ENCODE measurements at regions not wholly inside any gene's neighbourhood (a gene's known extent, or its start where the extent isn't known, plus 50 kb on each side); places are given as distances from the start of the nearest gene placed in this dataset.
A peak's percentile ranks its signal among the peaks of the same experiment; 100 is the strongest.
"Not testable (repeated sequence)": the region's sequence is repeated elsewhere in the genome, so short reads cannot be mapped to it uniquely, and the experiment has no call there.

DNA sequence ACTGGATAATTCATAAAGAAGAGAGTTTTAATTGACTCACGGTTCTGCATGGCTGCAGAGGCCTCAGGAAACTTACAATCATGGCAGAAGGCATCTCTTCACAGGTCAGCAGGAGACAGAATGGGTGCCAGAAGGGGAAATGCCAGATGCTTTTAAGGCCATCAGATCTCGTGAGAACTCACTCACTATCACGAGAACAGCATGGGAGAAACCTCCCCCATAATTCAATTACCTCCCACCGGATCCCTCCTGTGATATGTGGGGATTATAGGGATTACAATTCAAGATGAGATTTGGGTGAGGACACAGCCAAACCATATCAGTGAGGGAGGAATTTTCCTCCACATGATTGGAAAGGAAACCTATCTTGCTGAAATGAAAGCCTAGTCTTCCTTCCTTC, 108.1 kb upstream of the TMEM132E start:
- DNase-seq, result not testable (repeated sequence)

DNA sequence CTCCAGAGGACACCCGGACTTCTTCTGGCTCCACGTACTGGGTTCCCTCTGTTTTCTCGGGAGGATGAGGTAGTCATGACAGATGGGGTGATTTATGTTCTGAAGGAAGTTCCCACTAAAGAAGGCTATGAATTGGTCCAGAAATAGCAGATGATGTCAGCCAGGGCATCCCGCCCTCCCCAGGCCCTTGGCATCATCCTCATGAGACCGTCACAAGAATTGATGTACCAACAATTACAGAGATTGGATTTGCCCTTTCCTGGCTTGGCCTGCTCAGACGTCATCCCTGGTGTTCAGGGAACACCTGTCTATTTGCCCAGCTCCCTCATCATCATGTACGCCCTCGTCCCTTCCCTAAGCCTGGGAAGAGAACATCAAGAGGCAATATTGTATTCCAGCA, 102.8 kb upstream of the CCL1 start:
- DNase-seq, result peak; percentile 10

DNA sequence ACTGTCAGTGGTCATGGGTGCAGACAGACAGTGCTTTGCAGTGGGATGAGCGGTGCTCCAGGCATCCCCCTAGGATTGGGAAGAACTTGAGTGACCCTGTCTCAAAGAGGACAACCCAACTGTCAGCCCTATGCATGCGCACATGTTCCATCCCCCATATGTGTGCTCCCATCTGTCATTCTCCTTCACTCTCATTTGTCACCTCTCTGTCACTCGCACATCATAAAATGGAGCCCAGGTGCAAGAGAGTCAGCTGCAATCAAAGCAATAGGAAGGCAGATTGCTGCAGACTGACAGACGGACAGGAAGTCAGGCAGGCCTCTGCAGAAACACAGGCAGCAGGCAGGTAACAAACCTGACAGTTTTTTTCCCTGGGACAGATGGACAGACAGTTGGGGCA, 101.8 kb upstream of the CCL1 start:
- no peak for DNase-seq

DNA sequence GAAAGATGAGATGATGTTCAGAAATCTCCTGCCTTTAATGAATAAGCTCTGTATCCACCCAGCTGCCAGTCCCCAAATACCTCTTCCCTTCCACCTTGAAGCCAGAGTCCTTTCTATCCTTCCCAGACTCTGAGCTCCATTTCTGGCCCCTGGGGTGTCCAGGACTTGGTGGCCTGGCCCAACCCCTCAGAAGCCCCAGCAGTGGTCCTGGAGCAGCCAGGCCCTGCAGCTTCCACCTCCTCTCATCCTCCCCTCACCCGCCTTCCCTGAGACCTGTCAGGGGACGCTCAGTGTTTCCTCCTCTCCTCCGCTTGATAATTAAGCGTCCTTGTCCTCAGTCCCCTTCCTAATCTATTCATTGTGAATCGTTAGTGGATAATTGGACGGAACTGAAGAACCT, 95.2 kb upstream of the CCL1 start:
- DNase-seq, result no peak

DNA sequence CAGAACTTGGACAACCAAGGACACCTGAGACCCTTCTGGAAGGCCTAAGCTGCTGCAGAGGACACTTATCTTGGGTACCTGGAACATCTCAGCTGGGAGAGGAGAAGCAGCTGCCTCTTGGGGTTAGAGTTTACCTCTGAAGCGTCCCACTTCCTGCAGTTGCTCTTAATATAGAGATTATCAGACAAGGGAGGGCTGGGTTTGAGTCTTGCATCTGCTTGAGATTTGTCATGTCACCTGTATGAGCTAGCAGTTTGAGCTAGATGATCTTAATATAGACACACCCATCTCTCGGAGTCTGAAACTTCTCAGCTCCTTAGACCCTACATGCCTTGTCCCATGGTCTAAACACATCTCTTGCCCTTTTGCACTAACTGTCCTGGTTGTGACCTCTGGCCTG, 93.1 kb upstream of the CCL1 start:
- no peak for DNase-seq

DNA sequence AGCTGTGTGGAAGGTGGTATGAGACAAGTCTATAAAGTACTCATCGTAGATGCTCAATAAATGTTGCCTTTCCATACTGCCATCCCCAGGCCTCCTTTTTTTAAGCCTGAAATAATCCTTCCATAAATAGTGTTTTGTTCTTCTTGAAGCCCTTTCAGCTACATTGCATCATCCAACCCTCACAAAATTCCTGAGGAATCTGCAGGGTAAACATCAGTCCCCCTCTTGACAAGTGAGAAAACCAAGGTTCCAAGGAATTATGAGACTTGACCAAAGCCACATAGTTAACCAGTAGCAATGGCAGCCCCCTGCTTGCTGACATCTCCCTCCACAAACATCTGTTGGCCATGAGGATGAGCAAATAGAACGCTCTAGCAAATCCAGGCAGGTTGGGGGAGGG, 89.7 kb upstream of the CCL1 start:
- DNase-seq, result no peak

DNA sequence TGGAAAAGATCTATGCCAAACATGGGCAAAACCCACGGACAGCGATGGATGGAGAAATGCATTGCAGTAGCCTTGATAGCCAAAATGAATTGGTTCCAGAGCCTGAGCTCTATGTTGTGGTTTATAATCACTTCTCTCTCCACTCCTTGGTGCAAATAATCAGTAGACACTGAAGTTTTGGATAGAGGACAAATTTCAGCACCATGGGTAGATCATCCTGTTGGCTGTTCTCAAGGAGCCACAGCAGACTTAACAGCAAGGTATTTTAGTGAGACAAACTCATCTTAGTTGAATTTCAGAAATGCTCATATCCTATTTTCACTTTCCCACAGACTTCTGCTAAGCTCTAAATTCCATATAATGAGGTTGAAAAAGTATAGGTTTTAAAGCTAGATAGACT, 88.3 kb upstream of the CCL1 start:
- DNase-seq, result no peak

DNA sequence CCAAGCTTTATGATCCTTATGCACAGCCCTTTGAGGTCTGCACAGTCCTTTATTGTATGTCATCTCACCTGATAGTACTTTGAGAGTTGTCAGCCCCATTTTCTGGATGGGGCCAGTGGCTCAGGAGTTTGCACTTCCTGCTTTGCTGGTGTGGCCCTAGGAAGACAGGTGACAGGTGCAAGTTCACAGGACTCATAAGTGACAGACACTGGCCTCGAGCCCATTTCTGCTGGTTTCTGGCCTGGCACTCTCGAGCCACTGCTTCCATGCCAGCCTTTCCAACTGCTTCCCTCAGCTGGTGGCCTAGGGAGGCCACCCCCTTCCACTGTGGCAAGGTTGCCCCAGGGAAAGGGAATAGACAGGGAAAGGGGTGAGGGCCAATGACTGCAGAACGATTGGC, 84.4 kb upstream of the CCL1 start:
- DNase-seq, result no peak

DNA sequence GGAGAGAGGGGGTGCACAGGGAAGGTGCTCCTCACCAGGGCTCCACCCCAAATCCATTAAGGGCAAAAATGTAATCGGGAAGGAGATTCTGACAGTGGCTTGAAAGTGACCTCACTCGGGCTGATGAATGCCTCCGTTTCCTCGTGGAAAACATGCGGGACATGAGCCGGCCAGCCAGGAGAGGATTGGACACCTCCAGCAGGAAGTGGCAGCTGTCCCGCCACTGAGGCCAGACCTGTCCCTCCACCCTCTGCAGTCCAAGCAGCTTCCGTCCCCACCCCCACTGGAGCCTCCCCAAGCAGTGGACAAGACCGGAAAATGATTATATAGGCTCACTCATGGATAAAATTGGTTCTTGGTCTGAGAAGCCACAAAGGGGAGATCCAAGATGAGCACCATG, 82.1 kb upstream of the CCL1 start:
- DNase-seq, result no peak

DNA sequence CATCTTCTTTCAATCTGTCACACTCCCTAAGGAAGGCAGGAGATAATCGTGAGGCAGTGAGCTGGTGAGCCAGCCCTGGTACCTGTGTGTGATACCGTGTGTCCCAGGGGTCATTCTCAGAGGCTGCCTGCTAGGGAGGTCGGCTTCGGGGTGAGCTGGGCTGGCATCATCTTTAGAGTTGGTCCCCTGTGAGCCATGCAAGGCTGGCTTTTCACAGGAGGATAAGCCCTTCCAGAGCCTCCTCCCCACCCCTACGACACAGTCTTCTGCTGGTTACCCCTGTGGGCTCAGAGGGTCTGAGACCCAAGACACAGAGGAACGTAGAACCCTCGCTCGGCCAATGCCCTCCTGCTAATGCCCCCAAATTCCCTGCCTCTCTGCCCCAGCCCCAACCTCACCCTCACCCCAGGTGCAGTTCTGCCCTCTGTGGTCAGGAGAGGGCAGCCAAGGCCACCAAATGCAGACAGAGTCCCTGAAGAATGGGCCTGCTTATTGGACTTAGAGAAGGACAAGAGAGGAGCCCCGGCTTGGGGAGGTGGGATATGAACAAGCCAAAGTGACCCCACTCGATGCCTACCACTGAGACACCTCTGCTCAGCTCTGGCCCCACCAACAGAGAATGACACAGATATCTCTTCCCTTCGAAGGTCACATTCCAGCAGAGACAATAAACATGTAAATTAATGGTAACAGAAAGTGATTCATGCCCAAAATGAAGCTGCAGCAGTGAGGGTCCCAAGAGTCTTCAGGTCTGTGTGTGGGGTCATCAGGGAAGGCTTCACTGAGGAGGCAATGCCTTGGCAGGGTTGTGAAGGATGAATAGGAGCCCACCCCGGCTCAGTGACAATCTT, 80.8 kb upstream of the CCL1 start:
- DNase-seq, result peak; percentile 22

DNA sequence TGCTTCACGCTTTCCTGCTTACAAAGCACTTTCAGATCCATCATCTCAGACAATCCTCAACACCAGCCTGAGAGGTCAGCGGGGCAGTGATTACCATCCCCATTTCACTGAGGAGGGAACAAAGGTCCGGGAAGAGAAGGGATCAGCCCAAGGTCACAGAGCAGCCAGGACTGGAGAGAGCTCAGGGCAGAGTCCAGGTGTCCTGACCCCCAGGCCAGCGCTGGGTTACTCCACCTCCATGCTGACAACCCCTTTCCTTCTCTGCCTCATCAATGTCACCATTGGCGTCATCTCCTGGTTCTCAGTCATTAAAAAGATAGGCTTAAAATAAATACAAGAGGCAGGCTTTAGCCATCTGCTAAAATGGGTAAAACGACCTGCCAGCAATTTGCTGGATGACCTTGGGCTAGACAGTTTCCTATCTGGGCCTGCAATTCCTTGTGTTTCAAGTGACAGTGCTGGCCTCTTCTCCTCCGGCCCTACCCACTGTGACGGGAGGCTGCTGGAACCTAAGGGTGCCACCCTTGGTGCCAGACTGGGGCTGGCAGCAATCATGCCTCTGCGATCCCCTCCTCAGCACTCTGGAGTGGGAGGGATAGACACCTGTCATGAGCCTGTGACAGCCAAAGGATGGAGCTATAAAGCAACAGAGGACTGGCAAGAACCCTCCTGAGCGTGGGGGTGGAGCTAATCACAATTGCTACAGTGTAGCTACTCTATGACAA, 79.5 kb upstream of the CCL1 start:
- DNase-seq, result no peak

DNA sequence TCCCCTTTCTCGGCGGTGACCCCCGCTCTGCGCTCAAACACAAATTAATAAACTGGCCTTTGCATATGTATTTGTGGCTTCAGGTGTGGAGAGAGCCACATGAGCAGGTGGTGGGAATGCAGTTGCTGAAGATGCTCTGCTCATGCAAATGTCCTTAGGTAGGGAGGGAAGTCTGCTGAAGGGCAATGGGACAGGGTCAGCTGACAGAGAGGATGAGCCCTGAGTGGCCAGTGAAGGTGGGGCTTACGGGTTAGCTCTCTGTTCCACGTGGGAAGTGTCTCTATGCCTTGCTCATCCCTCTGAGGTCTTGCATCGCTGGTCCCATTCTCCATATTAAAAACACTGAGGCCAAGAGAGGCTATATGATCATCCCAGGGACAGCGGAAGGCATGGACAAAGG, 74.2 kb upstream of the CCL1 start:
- DNase-seq, result no peak

DNA sequence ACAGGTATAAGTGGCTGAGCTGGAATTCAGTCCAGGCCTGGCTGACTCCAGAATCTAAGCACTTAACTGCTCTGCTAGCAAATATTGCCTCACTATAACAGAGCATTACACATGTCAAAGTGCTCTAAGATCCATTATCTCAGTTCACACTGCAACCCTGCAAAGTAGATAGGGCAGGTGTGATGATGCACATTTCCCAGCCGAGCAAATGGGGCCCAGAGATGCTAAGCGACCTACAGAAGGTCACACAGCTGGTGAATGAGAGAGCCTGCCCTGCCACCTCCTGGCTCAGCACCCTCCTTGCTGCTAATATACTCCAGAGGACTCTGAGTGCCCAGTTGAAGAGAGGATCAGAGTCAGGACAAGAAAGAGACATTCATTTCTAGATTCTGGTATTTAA, 73.6 kb upstream of the CCL1 start:
- no peak for DNase-seq

DNA sequence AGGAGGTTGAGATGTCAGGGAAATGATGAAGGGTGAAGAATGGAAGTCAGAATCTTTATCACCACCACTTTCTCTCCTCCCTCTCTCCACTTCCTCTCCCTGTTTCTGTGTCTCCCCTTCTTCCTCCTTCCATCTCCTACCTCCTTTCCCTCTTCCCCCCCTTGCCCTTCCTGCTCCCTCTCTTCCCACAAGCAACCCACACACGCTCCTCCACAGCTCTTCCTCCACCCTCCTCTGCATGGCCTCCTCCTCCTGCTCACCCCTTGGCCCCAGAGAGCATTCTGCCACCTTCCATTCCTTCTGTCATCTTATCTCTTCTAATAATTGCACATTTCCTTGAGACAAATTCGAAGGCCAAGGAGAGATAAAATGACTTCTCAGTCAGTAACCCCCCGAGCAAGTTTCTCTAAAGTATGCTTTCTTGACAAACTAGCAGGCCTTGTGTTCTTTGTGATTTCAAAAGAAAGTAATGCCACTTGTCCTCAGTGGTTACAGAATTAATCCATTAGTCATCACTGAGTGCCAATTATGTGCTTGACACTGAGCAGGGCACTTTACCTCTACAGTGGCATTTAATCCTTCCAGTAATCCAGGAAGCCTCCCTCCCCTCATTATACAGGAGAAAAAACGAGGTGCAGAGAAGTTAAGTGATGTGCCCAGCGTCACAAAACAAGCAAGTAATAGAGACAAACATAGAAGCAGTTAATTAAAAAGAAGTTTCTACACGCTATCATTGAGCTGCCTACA, 72.3 kb upstream of the CCL1 start:
- DNase-seq, result no peak

DNA sequence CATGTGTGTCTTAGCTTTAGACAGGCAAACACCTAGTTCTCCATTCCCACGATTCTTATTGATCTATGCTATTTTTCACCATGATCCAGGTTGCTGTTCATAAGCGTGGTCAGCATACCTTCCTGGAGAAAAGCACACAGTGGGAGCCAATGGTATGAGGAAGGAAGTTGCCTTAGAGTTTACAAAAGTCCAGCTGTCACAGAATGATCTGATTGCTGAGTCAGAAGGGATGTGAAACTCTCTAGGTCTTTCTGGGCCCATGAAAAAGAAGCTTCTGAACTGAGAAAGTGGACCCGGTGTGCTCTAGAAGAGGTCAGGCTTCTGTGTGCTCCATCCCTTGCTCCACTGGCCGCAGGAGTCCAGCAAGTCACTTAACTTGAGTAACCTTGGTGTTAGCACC, 71.0 kb upstream of the CCL1 start:
- DNase-seq, result no peak

DNA sequence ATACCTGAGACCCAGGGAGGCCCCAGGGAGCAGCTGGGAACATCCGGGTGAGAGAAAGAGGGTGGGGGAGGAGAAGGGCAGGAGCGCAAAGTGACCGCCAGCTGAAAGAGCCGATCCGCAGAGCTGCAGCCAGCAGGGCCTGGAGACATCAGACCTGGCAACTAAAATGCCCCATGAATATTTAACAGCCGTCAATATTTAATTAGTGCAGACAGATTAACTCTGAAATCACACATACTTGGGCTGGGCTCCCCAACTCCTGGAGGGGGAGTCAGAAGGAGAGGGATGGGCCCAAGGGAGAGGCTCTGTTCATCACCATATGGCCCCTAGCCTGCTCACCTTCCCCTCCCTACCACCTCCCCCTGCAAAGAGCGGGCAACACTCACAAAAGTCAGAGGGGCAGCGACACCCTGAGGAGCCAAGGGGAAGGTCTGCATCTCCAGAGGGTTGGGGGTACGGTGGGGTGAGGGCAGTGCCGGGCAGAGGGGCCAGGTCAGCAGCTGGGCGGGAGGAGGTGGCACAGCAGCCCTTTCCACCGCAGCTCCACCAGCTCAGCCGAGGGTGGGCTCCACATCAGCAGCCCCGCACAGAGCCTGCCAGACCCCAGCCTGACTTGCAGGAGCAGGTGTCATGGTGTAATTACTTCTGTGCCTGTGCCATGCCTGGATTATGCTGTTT, 61.9 kb upstream of the CCL1 start:
- peak; percentile 20 for DNase-seq

DNA sequence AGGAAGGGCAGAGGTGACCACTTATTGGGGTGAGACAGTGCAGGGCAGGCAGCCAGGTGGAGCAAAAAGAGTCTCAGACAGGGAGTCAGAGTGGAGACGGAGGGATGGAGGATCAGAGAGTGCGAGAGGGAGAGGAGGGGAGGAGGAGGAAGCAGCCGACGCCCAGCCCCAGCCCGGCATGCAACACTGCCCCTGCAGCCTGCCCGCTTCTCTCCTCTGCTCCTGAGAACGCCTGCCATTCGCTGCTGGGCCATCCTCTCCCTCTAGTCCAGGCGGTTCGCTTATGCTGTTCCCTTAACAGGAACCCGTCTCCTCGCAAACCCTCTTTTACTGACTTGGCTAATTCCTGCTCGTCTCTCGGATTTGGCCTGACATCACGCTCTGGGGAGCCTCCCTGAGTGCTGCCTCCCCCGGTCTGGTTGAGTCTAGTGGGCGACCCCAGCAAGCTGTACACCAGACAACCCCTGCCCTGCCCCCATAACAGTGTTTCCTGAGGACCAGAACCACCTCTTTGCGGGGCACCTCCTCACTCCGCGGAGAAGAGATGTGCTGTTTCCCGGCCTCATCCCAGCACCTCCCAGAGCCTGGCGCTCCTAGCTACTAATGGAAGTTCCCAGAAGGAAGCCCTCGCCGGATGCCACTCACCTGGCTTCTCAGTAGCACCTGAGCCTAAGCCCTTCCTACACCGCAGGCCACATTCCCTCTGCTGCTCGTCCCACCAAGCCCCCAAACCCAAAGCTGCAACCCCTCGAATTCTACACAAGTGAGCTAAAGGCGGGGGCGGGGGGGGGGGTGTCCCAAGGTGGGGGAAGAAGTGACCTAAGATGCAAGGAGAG, 61.2 kb upstream of the CCL1 start:
- peak; percentile 19 for DNase-seq

DNA sequence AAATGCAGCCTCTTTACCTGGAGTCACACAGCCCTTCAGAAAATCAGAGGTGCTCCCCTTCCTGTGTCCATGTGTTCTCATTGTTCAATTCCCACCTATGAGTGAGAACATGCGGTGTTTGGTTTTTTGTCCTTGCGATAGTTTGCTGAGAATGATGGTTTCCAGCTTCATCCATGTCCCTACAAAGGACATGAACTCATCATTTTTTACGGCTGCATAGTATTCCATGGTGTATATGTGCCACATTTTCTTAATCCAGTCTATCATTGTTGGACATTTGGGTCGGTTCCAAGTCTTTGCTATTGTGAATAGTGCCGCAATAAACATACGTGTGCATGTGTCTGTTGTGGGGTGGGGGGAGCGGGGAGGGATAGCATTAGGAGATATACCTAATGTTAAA, 60.3 kb upstream of the CCL1 start:
- not testable (repeated sequence) for DNase-seq

DNA sequence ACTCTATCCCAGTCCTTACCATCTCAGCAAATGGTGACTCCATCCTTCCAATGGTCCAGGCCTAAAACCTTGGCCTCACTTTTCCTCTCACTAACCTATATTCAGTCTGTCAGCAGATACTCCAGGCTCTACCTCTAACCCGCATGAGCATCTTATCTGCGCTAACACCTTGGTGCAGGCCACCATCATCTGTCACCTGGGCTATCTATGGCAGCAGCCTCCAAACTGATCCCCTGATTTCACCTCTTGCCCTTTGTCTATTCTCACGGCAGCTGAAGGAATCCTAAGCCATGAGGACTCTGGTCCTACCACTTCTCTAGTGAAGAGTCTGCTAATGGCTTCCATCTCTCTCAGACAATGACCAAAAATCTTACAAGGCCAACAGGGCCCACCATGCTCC, 57.9 kb upstream of the CCL1 start:
- DNase-seq, result no peak

DNA sequence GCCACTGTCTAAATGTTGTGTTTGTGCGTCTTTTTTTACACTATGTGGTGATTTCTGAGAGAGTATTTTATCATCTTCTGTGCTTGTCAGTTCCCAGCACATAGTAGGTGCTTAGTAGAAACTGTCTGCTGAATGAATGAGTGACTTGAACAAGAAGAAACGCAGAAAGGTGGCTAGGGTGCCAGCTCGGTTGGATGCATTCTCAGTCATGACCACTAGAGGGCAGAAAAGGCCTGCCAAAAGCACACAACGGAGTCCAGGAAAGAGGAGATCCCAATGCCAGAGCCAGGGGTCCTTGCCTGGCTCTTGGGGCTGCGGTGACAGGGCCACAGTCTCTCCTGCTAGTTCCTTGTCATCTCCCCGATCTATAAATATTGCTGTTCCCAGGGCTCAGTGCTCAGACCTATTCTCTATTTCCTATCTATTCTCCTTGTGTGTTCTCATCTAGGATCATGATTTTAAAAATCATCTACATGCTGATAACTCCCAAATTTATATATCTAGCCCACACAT, 57.3 kb upstream of the CCL1 start:
- DNase-seq, result peak; percentile 66

DNA sequence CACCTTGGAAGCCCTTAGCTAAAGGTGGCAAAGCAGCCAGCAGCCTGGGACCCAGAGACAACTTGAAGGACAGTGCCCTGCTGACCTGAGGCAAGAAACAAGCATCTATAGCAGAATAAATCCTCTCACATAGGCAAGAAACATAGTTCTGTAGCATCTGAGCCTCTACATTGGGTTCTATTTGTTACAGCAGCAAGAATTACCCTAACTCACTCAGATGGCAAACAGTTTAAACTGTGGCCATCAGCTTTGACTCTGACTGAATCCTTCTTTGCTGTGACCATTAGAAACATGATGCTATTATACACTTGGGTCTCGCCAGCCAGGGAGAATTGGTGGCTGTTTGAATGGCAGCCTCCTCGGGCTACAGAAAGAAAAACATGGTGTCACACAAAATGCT, 53.1 kb upstream of the CCL1 start:
- no peak for DNase-seq

DNA sequence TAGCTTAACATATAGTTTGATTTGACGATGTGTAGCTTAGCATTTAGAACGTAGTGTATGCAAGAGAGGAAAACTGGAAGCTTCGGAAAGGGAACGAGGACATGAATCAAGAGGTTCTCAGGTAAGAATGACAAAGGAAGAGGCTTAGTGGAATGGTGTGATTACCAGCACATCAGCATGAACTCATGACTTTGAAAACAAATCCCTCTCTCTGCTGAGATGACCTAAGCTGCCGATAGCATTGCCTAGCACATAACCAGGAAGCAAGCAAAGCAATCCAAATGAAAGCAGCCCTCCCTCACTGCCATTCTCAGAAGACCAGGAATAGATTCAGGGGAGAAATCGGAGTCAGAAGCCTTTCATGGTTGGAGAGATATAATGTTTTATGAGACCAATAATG, 51.3 kb upstream of the CCL1 start:
- no peak for DNase-seq

All from NCI-H69 (cell line).